Smooth muscle cell (in vitro differentiated cells): ENCODE measurements at regions not wholly inside any gene's neighbourhood (a gene's known extent, or its start where the extent isn't known, plus 50 kb on each side); places are given as distances from the start of the nearest gene placed in this dataset.
A peak's percentile ranks its signal among the peaks of the same experiment; 100 is the strongest.
"Not testable (repeated sequence)": the region's sequence is repeated elsewhere in the genome, so short reads cannot be mapped to it uniquely, and the experiment has no call there.

Experiments
- DNase-seq: peaks from one replicate; lab custom pipeline; 2025; ENCODE audit not compliant: unreplicated experiment; lab: John Stamatoyannopoulos, UW
- H2AFZ ChIP-seq: fragments of 200-600 bp; sonication (generic); 2 replicates; pipeline ENCODE4 v1.6.0; 2016; ENCODE audit warnings: antibody characterized with exemption, low read depth, mild to moderate bottlenecking
- H3F3A ChIP-seq: fragments of 200-600 bp; sonication (generic); 2 replicates; pipeline ENCODE4 v1.6.0; 2017; ENCODE audit warnings: antibody characterized with exemption, low read depth
- H3K27ac ChIP-seq: fragments of 200-600 bp; sonication (generic); 2 replicates; pipeline ENCODE4 v1.5.1; 2016; ENCODE audit warnings: low read depth, mild to moderate bottlenecking
- H3K27me3 ChIP-seq: fragments of 200-600 bp; sonication (generic); 2 replicates; pipeline ENCODE4 v1.6.1; 2016; ENCODE audit warnings: low read depth, mild to moderate bottlenecking
- H3K36me3 ChIP-seq: fragments of 200-600 bp; sonication (generic); 2 replicates; pipeline ENCODE4 v1.5.1; 2016; ENCODE audit warnings: low read depth
- H3K4me1 ChIP-seq: fragments of 200-600 bp; sonication (generic); 2 replicates; pipeline ENCODE4 v1.5.1; 2016; ENCODE audit warnings: low read depth
- H3K4me2 ChIP-seq: fragments of 200-600 bp; sonication (generic); 2 replicates; pipeline ENCODE4 v1.6.0; 2016; ENCODE audit warnings: mild to moderate bottlenecking
- H3K4me3 ChIP-seq: fragments of 200-600 bp; sonication (generic); 2 replicates; pipeline ENCODE4 v1.5.1; 2016; ENCODE audit warnings: mild to moderate bottlenecking
- H3K79me2 ChIP-seq: fragments of 200-600 bp; sonication (generic); 2 replicates; pipeline ENCODE4 v1.6.0; 2016; ENCODE audit warnings: low read depth, mild to moderate bottlenecking
- H3K9ac ChIP-seq: fragments of 200-600 bp; sonication (generic); 2 replicates; pipeline ENCODE4 v1.6.0; 2016; ENCODE audit warnings: low read depth
- H3K9me3 ChIP-seq: fragments of 200-600 bp; sonication (generic); replicated peaks from 2 replicates; pipeline ENCODE4 v1.5.1; 2016; ENCODE audit warnings: low read depth
- H4K20me1 ChIP-seq: fragments of 200-600 bp; sonication (generic); 2 replicates; pipeline ENCODE4 v1.6.0; 2016; ENCODE audit warnings: low read depth
- WGBS: methylation state at CpG from one replicate; pipeline ENCODE4 v1.1.7; 2016; ENCODE audit warnings: low lambda C conversion rate; 5-methylcytosine and 5-hydroxymethylcytosine counted together
- TF ChIP-seq, protein P1 (sequence below): fragments of 200-600 bp; sonication (generic); IDR thresholded peaks from 2 replicates; pipeline ENCODE4 v1.5.1; 2017; ENCODE audit warnings: borderline replicate concordance, mild to moderate bottlenecking, antibody characterized with exemption; ENCODE audit not compliant: insufficient read depth, poor library complexity, severe bottlenecking

DNA sequence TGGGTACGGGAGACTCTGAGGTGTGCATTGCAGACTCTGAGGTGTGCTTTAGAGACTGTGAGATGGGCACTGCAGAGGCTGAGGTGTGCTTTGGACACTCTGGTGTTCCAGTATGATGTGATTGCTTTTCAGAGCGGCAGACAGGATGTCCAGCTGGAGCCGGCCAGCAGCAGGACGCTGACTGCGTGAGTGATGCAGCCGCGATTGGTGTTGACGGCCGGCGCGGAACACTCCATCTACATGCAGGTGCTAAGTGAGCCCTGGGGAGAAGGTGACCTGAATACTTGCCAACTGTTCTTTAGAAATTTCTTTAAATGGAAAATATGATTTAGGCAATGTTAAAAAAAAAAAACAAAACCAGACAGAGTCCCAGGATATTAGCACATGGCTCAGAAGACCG, 103.1 kb upstream of the PPP2R3B start:
- no peak overlapping the region for H3K4me2 ChIP-seq
- TF ChIP-seq, protein P1, sequence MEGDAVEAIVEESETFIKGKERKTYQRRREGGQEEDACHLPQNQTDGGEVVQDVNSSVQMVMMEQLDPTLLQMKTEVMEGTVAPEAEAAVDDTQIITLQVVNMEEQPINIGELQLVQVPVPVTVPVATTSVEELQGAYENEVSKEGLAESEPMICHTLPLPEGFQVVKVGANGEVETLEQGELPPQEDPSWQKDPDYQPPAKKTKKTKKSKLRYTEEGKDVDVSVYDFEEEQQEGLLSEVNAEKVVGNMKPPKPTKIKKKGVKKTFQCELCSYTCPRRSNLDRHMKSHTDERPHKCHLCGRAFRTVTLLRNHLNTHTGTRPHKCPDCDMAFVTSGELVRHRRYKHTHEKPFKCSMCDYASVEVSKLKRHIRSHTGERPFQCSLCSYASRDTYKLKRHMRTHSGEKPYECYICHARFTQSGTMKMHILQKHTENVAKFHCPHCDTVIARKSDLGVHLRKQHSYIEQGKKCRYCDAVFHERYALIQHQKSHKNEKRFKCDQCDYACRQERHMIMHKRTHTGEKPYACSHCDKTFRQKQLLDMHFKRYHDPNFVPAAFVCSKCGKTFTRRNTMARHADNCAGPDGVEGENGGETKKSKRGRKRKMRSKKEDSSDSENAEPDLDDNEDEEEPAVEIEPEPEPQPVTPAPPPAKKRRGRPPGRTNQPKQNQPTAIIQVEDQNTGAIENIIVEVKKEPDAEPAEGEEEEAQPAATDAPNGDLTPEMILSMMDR: no peak
- no peaks in the 10 kb centered on the region for H4K20me1 ChIP-seq
- no peak overlapping the region for H2AFZ ChIP-seq
- no peak for DNase-seq
- H3F3A ChIP-seq: no peaks in the 10 kb centered on the region
- H3K9ac ChIP-seq: no peak overlapping the region
- H3K27ac ChIP-seq: no peak overlapping the region
- no peaks in the 10 kb centered on the region for H3K4me1 ChIP-seq
- H3K79me2 ChIP-seq: no peaks in the 10 kb centered on the region
- H3K4me3 ChIP-seq: no peak overlapping the region
- 92% methylated on average over 12 of the region's 12 CpGs for WGBS
- H3K36me3 ChIP-seq: no peaks in the 10 kb centered on the region
- H3K27me3 ChIP-seq: no peaks in the 10 kb centered on the region
- no peaks in the 10 kb centered on the region for H3K9me3 ChIP-seq

DNA sequence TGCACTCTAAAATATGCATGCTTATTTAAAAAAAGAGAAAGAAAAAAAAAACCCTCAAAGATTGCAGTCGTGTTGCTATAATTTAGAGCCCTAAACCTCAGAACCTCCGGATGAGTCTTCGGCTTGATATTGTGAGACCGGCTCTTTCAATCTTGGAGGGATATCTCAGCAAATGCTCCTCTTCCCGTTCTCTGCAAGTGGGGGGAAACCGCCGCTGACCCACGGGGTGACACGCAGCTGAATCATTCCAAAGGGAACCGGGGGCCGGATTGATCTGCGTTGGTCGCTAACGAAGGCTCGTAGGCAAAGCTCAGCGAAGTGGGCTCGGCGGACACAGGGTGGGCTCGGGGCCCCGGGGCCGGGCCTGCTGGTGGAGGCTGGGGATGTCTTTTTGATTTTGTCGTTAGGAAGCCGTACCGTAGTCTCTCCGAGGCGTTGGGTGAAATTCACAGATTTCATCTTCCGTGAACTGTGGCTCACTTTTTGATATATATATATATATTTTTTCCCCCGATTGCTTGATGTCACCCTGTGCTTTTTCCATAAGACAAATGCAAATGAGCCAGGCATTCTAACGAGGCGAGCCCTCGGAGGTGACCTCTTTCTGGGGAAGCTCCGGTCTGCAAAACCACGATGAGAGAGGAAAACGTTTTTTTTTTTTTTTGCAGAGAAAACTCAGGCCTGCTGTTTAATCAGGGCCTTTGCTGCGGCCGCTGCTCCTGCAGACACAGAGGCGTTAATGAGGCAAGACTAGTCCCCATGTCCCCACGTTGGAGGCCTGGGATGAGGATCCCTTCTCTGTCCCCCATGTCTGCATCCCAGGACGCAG, 110.7 kb upstream of the PPP2R3B start:
- no peak overlapping the region for H3K9ac ChIP-seq
- no peaks in the 10 kb centered on the region for H3K9me3 ChIP-seq
- peaks cover 8% of the 10 kb centered on the region for H3K4me1 ChIP-seq
- no peaks in the 10 kb centered on the region for H3F3A ChIP-seq
- H3K27ac ChIP-seq: no peak overlapping the region
- H3K4me3 ChIP-seq: no peak overlapping the region
- no peaks in the 10 kb centered on the region for H3K36me3 ChIP-seq
- H2AFZ ChIP-seq: no peak overlapping the region
- DNase-seq: no peak
- WGBS: 67% methylated on average over 39 of the region's 39 CpGs
- peaks cover 28% of the 10 kb centered on the region for H3K27me3 ChIP-seq
- TF ChIP-seq, protein P1: no peak
- H3K79me2 ChIP-seq: no peaks in the 10 kb centered on the region
- H3K4me2 ChIP-seq: no peak overlapping the region
- H4K20me1 ChIP-seq: no peaks in the 10 kb centered on the region

- not testable (repeated sequence) for H3K36me3 ChIP-seq, H2AFZ ChIP-seq, H3F3A ChIP-seq, H3K4me3 ChIP-seq, H3K79me2 ChIP-seq, H3K9me3 ChIP-seq, H3K27ac ChIP-seq, H3K4me2 ChIP-seq, H3K9ac ChIP-seq, H4K20me1 ChIP-seq, DNase-seq, H3K4me1 ChIP-seq
- WGBS: 81% methylated on average over 12 of the region's 12 CpGs
- H3K27me3 ChIP-seq: peaks cover 28% of the 10 kb centered on the region
Measured at GRCh38 chrX:498901-499300, 112.2 kb upstream of the PPP2R3B start.

DNA sequence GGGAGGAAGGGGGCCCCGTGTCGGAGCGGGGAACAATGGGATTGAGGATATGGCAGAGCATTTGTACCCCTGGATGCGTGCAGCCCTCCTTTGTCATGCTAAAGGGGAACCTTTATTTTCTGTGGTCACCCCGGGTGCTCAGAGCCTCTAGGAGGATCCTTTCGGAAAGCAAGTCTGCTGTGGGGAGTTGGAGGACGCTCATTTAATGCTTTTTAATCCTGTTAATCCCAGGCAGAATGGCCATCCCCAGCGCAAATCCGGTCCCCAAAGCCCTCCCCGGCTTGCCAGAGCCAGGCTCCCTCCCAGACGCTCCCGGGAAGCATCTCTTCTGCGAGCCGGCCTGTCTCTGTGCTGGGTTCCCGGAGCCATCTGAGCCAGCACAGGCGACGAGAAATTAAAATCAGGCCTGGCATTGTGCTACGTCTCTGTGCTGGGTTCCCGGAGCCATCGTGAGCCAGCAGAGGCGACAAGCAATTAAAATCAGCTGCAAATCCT, 113.2 kb upstream of the PPP2R3B start:
- peak overlapping the region; percentile 74 for H3K4me2 ChIP-seq
- no peaks in the 10 kb centered on the region for H4K20me1 ChIP-seq
- no peaks in the 10 kb centered on the region for H3F3A ChIP-seq
- H3K9me3 ChIP-seq: no peaks in the 10 kb centered on the region
- peaks cover 8% of the 10 kb centered on the region for H3K4me1 ChIP-seq
- H3K36me3 ChIP-seq: no peaks in the 10 kb centered on the region
- H3K27me3 ChIP-seq: peaks cover 28% of the 10 kb centered on the region
- no peak overlapping the region for H3K9ac ChIP-seq
- no peak for DNase-seq
- no peaks in the 10 kb centered on the region for H3K79me2 ChIP-seq
- H2AFZ ChIP-seq: no peak overlapping the region
- H3K4me3 ChIP-seq: peak overlapping the region; percentile 26
- no peak overlapping the region for H3K27ac ChIP-seq
- TF ChIP-seq, protein P1: no peak
- WGBS: 7% methylated on average over 21 of the region's 21 CpGs
